HG02759 (cell line): ENCODE measurements at regions not wholly inside any gene's neighbourhood (a gene's known extent, or its start where the extent isn't known, plus 50 kb on each side); places are given as distances from the start of the nearest gene placed in this dataset.
"Not testable (repeated sequence)": the region's sequence is repeated elsewhere in the genome, so short reads cannot be mapped to it uniquely, and the experiment has no call there.

Experiments used
- ATAC-seq: cut with Tn5 transposase; IDR thresholded peaks from one replicate; pipeline ENCODE4 v1.9.1; 2021; ENCODE audit warnings: mild to moderate bottlenecking, moderate library complexity; ENCODE audit not compliant: unreplicated experiment

DNA sequence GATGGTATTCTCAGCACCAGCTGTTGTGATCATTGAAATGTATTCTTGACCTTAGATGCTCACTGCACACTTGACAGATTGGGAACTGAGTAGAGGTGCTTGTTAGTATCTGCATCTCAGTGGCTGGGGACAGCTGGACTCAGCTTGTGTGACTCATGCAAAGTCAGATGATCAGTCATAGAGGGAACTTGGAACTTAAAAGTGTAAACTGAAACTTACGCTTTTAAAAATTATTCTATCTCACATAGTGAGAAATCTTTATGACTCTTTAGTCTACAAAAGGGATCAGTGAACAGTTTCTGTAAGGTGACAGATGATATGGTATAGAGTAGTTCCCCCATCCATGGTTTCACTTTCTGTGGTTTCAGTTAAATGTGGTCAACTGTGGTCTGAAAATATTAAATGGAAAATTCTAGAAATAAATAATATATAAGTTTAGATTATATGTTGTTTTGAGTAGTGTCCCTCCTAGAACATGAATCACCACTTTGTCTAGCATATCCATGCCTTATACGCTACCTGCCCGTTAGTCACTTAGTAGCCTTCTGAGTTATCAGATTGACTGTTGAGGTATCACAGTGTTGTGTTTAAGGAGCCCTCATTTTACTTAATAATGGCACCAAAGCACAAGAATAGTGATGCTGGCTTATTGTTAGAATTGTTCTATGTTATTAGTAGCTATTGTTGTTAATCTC is 135.6 kb upstream of the ZNF658 start:
- ATAC-seq: peak; percentile 99

DNA sequence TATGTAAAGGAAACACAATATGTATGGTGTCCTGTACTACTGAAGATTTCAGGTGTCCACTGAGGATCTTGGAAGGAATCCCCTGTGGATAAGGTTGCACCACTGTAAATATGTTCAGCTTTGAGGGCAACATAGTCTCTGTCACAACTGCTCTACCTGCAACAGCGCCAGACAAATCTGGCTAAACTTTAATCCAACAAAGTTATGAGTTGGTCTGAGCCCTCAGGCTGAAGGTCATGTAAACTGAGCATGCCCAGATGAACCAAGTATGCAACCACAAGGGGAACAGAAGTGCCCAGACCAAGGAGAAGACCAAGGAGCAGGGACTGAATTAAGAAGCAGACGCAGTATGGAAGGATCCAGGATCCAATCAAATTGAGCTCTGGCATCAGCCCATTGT is 135.0 kb upstream of the ZNF658 start:
- not testable (repeated sequence) for ATAC-seq

DNA sequence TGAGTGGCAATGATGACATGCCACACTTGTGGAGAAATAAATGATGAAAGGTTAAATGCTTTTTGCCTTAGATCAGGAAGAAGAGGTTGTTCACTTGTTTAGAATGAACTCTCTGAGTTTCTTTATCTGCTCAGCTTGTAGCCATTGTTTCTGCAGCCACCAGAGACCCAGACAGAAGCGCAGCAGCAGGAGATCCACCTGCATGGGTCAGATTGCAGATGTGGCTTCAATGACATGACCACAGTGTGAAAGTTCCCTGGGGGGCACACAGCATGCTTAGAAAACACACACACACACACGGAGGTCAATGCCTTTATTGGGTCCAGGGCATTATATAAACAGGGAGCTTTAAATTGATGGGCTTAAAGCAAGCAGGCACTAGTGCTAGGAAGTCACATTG is 129.0 kb upstream of the ZNF658 start:
- ATAC-seq: not testable (repeated sequence)

DNA sequence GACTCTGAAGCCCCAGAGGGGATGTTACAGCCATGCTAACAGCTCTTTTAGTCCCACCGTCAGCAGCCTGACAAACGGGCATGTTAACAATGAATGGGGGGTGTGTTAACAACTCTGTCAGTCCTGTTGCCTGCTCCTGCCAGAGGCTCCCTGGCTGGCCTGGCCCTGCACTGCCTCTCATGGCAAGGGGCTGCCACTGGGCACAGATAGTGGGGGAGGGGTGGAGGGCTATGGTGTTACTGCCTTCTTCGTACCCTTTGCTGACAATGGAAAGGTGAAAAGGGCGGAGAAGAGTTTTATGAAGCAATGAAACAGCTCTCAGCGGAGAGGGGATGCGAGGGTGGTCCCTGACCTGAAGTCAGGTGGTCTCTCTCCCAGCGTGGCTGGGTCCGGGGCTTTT is 125.9 kb upstream of the ZNF658 start:
- ATAC-seq: not testable (repeated sequence)

- ATAC-seq: not testable (repeated sequence)
These were observed 120.4 kb upstream of the ZNF658 start for GRCh38 chr9:66779944-66780661.

GRCh38 chr9:66781240-66781639 is 119.3 kb upstream of the ZNF658 start:
- ATAC-seq: not testable (repeated sequence)

GRCh38 chr9:66782010-66782409 is 118.5 kb upstream of the ZNF658 start:
- not testable (repeated sequence) for ATAC-seq

DNA sequence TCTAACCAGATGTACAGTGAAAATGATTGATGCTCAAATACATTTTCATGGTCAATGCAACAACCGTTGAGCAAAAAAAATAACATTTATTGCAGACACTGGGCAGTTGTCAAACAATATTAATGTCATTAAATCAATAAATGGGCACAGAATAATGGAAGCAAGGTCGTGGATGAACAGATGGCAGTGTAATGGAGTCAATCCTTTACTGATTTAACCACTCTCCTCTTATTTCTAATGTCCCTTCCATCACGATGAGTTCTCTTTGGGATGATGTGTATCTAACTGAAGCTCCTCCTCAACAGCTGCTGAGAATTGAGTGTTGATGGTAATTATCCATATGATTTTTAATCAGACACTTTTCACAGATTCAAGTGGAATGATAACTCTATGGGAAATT is 114.9 kb upstream of the ZNF658 start:
- not testable (repeated sequence) for ATAC-seq

DNA sequence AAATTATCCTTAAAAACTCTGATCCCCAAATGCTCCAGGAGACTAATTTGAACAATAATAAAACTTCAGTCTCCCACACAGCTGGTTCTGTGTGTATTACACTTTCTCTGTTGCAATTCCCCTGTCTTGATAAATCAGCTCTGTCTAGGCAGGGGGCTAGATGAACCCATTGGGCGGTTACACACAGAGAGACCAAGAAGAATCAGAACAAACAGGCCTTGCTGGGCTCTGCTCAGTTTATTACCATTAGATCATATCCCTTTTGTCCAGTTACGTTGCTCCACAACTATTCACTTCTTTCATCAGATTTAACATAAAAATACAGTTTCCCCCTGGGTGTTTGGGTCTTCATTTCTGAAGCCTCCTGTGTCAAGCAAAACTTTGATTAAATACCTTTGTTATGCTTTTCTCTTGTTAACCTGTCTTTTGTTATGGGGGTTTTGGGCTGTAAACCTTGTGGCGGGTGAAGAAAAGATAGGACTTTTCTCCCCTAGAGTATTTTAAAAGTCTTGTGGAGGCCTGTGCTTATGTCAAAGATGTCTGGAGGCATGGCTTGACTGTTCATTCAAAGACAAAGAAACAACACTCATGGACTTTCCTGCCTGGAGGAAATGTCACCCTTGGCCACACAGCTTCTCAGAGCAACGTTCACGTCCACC is 109.3 kb upstream of the ZNF658 start:
- ATAC-seq: not testable (repeated sequence)

DNA sequence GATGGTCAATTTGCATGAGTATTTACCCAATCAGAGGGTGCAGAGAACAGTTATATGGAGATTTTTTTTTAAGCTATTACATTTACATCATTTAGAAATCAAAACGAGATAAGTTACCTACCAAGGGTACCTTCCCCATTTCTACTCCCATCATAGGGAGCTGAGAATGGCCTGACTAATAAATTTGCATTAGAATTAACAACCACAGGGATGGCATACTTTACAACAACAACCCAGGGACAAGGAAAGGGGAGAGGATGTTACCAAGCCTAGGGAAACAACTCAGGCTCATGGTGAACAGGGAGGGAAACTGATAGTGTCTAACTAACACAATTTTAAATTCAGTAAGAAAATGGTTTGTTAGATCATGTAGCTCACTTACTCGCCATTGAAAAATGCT is 105.8 kb upstream of the ZNF658 start:
- not testable (repeated sequence) for ATAC-seq

GRCh38 chr9:66795723-66796503 is 104.6 kb upstream of the ZNF658 start:
- ATAC-seq: not testable (repeated sequence)

DNA sequence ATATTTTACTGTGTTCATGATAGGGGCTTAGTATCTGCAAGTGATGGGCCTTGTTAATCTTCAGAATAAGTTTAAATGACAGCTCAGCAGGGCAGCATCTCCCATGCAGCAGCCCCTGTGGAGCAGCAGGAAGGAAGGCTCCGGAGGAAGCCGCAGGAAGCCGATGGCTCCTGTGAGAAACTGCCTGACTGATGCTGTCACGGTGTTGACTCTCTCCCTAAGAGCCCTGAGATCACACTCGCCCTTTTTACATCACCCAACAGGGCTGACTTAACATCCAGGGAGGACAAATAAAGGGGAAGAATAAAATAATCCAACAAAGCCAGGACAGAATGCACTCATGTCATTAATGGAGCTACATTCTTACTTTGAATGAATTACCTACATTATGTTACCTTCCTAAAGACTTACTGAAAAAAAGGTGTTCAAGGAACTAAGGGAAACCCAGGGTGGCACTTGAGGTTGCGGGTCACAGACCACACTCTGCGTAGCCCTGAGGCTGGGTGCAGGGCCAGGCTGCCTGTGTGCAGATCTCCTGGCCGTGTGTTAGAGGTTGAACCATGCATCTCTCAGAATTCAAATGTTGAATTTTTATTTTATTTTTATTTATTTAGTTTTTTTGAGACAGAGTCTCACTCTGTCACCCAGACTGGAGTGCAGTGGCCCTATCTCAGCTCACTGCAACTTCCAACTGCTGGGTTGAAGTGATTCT is 102.5 kb upstream of the ZNF658 start:
- not testable (repeated sequence) for ATAC-seq

DNA sequence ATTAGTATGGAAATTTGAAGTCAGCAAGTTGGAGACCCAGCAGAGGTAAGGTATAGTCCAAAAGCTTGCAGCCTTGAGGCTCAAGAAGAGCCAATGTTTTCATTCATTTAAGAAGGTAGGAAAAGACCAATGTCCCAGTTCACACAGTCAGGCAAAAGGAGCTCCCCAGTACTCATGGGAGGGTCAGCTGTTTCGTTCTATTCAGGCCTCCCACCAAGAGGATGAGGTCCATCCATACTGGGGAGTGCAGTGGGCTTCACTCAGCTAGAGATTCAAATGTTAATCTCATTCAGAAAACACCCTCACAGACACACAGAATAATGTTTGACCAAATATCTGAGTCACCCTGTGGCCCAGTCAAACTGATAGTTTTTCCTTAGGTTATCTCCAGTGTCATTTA is 96.9 kb upstream of the ZNF658 start:
- not testable (repeated sequence) for ATAC-seq

DNA sequence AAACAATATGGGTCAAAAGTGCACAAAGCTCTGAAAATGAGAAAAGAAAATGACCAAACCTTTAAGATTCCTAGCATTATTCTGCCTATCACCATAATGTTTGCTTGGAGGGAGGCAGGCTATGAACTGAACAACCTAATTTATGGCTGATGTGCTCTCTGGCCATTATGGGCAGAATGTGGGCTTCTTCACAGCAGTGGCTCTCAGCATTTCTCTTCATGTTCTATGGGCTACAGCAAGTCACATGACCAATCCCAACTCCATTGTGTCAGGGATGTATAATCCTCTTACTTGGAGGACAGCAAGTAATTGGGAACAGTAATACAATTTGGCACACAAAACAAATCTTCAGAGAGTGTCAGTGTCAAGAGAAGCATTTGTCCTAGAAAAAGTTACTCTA is 90.3 kb upstream of the ZNF658 start:
- ATAC-seq: not testable (repeated sequence)

GRCh38 chr9:66812367-66812766 is 88.2 kb upstream of the ZNF658 start:
- ATAC-seq: not testable (repeated sequence)

GRCh38 chr9:66812967-66813366 is 87.6 kb upstream of the ZNF658 start:
- ATAC-seq: not testable (repeated sequence)

- not testable (repeated sequence) for ATAC-seq
These were observed 86.5 kb upstream of the ZNF658 start for GRCh38 chr9:66814038-66814437.

DNA sequence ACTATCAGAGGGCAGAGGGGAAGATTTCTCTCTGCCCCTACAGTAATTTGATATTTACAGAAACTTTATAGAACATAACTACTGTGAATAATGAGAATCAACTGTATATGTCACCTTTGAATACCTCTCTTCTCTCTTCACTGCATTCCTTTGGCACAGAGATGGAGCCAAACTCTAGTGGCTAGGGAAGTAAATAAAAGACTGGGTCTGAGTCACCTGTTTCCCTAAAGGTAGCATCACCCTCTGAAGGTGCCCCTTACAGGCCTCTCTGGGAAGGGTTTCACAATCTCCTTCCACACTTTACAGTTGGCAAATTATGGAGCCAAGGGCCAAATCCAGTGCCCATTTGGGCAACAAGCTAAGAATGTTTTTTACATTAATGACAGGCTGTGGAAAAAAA is 81.0 kb upstream of the ZNF658 start:
- not testable (repeated sequence) for ATAC-seq

DNA sequence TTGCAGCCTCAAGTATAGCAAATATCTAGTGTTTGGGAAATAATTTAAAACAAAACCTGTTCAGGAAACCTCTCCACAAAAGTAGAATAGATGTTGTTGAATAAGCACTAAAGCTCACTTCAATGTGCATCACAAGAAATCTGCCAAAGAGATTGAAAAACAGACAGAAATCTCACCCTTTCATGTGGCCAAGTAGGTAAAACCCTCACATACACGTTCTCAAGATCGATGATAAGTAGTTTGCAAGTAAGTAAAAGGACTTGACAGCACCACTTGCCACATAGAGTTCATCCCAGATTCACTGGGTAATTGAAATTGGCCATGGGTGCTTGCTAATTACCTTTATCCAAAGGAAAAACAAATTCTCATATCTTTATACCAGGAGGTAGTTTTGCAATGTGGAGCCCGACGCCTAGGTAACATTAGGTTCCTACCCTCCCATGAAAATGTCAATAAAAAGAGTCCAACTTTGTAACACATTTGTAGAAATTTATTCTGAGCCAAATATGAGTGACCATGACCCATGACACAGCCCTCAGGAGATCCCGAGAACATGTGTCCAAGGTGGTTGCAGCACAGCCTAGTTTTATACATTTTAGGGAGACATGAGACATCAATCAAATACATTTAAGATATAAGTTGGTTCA is 80.4 kb upstream of the ZNF658 start:
- not testable (repeated sequence) for ATAC-seq

DNA sequence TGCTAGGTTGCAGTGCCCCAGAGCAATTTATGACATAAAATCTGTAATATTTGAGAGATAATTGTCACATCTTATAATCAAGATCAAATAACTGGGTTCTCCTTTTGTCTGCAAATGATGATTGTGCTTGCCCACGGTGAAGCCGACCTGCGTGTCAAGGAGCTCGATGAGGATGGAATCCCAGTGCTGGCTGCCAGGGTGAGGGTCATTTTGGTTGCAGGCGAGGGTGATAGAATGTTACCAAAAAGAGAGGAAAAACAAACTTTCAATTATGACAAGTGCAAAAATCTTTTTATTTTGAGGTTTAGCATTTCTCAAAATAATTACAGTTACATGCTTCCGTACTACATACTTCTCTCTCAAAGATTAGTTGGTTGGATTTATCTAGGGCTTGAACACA is 76.4 kb upstream of the ZNF658 start:
- ATAC-seq: not testable (repeated sequence)
